Fibroblast of lung (primary cell): ENCODE measurements at regions not wholly inside any gene's neighbourhood (a gene's known extent, or its start where the extent isn't known, plus 50 kb on each side); places are given as distances from the start of the nearest gene placed in this dataset.

Experiments used
- EZH2 ChIP-seq: IDR thresholded peaks from 2 replicates; pipeline ENCODE4 v1.5.1; 2012; ENCODE audit warnings: low read length, control low read depth, mild to moderate bottlenecking; ENCODE audit errors: missing control alignments
- TF ChIP-seq, protein P1 (sequence below), 2 donors: IDR thresholded peaks in 1 of 2; conservative IDR thresholded peaks in 1 of 2; 1 replicate in 1 of 2; 2 replicates in 1 of 2; pipeline ENCODE4 v1.5.1; 2011 to 2012; ENCODE audit warnings: low read length in 2 of 2, control low read depth in 1 of 2, inconsistent platforms in 1 of 2, low read depth in 1 of 2, mild to moderate bottlenecking in 1 of 2

- TF ChIP-seq, protein P1, sequence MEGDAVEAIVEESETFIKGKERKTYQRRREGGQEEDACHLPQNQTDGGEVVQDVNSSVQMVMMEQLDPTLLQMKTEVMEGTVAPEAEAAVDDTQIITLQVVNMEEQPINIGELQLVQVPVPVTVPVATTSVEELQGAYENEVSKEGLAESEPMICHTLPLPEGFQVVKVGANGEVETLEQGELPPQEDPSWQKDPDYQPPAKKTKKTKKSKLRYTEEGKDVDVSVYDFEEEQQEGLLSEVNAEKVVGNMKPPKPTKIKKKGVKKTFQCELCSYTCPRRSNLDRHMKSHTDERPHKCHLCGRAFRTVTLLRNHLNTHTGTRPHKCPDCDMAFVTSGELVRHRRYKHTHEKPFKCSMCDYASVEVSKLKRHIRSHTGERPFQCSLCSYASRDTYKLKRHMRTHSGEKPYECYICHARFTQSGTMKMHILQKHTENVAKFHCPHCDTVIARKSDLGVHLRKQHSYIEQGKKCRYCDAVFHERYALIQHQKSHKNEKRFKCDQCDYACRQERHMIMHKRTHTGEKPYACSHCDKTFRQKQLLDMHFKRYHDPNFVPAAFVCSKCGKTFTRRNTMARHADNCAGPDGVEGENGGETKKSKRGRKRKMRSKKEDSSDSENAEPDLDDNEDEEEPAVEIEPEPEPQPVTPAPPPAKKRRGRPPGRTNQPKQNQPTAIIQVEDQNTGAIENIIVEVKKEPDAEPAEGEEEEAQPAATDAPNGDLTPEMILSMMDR (conservative IDR thresholded peaks at IDR 0.05 in 1 of 2, IDR thresholded peaks at IDR 0.05 in 1 of 2; ENCODE audit: low read depth in 1 of 2, low read length in 2 of 2): no peak
- no peak for TF ChIP-seq EZH2
Measured at GRCh38 chr11:90558328-90558865, 335.5 kb upstream of the CHORDC1 start.
